Kidney (tissue), 13 donors: ENCODE measurements at regions not wholly inside any gene's neighbourhood (a gene's known extent, or its start where the extent isn't known, plus 50 kb on each side); places are given as distances from the start of the nearest gene placed in this dataset.

Experiments
- DNase-seq, 5 donors: peaks; one replicate each; pipeline ENCODE4 v3.0.0-alpha.2; 2013 to 2020
- FAIRE-seq: peaks from 2 replicates; lab custom pipeline; 2012; peaks lifted over from hg19 to GRCh38; lab: Jason Lieb, UNC
- H3K27ac ChIP-seq, 2 donors: one replicate each; pipeline ENCODE4 v1.7.0; 2013; ENCODE audit warnings: low read depth in 2 of 2, low read length in 2 of 2, inconsistent platforms in 1 of 2
- H3K27me3 ChIP-seq: one replicate; pipeline ENCODE4 v1.7.1; 2013; ENCODE audit warnings: low read length, inconsistent platforms; ENCODE audit not compliant: control insufficient read depth, insufficient read depth
- H3K36me3 ChIP-seq, 3 donors: one replicate each; pipeline versions ENCODE4 v1.7.0 to v1.7.1; 2013; ENCODE audit warnings: low read length in 3 of 3, control low read depth in 1 of 3, inconsistent platforms in 1 of 3; ENCODE audit not compliant: insufficient read depth in 3 of 3, control insufficient read depth in 2 of 3
- H3K4me1 ChIP-seq, 3 donors: one replicate each; pipeline versions ENCODE4 v1.7.0 to v1.7.1; 2013; ENCODE audit warnings: low read length in 3 of 3, inconsistent platforms in 1 of 3, low read depth in 1 of 3; ENCODE audit not compliant: control insufficient read depth in 2 of 3, insufficient read depth in 2 of 3
- H3K4me3 ChIP-seq, 3 donors: one replicate each; pipeline versions ENCODE4 v1.7.0 to v1.8.1; 2013; ENCODE audit warnings: low read length in 3 of 3, control low read depth in 1 of 3, inconsistent platforms in 1 of 3
- H3K9ac ChIP-seq, 3 donors: one replicate each; pipeline versions ENCODE4 v1.7.0 to v1.7.1; 2013; ENCODE audit warnings: low read length in 3 of 3, control low read depth in 1 of 3, inconsistent platforms in 1 of 3
- H3K9me3 ChIP-seq, 3 donors: one replicate each; pipeline versions ENCODE4 v1.7.0 to v1.7.1; 2013; ENCODE audit warnings: low read length in 3 of 3, control low read depth in 1 of 3, inconsistent platforms in 1 of 3; ENCODE audit not compliant: control insufficient read depth in 2 of 3, insufficient read depth in 1 of 3
- CTCF ChIP-seq: IDR thresholded peaks from 3 replicates; pipeline ENCODE4 v1.5.1; 2012; ENCODE audit warnings: mild to moderate bottlenecking, moderate library complexity, borderline replicate concordance; ENCODE audit not compliant: insufficient read depth; ENCODE audit errors: extremely low read depth
- intact Hi-C: fragments of 100-400 bp; cut with DNase I; formaldehyde crosslinking; loops from one replicate; pipeline ENCODE4 v1.11.1; 2022
- donor health status: control.
- donor health status: control.
- donor health status: control.
- donor health status: control.
- donor health status: control.
- donor health status: DM: yes; HTN: yes; CAD: no.
- donor health status: Normal renal cell carcinoma (clear cell type).

- H3K9ac ChIP-seq = no peak overlapping the region
- H3K36me3 ChIP-seq = no peaks in the 10 kb centered on the region
- no peak overlapping the region for H3K27ac ChIP-seq
- intact Hi-C loops = no loop called here
- H3K4me1 ChIP-seq = no peaks in the 10 kb centered on the region
- H3K4me3 ChIP-seq = no peak overlapping the region
- FAIRE-seq (no peak), DNase-seq (peak in 1 of 5 donors; percentile 25)
- peaks cover 0 to 4% (median 0%) of the 10 kb centered on the region in 3 donors for H3K9me3 ChIP-seq
- H3K27me3 ChIP-seq = no peaks in the 10 kb centered on the region
- TF ChIP-seq CTCF = no peak
Measured at GRCh38 chr6:133115946-133116345, 125.2 kb upstream of the EYA4 start.

GRCh38 chr6:133128191-133128590 lies 113.0 kb upstream of the EYA4 start:
- no peaks in the 10 kb centered on the region for H3K4me1 ChIP-seq
- no peak overlapping the region for H3K27ac ChIP-seq
- intact Hi-C loops = no loop called here

GRCh38 chr6:133129556-133129955 lies 111.6 kb upstream of the EYA4 start:
- H3K4me3 ChIP-seq = no peak overlapping the region
- no peak for DNase-seq
- H3K27ac ChIP-seq = no peak overlapping the region
- H3K9ac ChIP-seq = no peak overlapping the region
- no peak for TF ChIP-seq CTCF
- H3K9me3 ChIP-seq = no peaks in the 10 kb centered on the region
- no peak for FAIRE-seq
- no peaks in the 10 kb centered on the region for H3K27me3 ChIP-seq
- no peaks in the 10 kb centered on the region for H3K36me3 ChIP-seq
- H3K4me1 ChIP-seq = no peaks in the 10 kb centered on the region
- intact Hi-C loops = no loop called here

More at GRCh38 chr6:133128191-133128590, 113.0 kb upstream of the EYA4 start:
- FAIRE-seq (no peak), DNase-seq (no peak)
- Histone ChIP-seq H3K9me3 (no peaks in the 10 kb centered on the region), H3K9ac (no peak overlapping the region), H3K4me3 (no peak overlapping the region), H3K36me3 (no peaks in the 10 kb centered on the region), H3K27me3 (no peaks in the 10 kb centered on the region)
- no peak for TF ChIP-seq CTCF

GRCh38 chr6:133130863-133131262 lies 110.3 kb upstream of the EYA4 start:
- TF ChIP-seq CTCF = no peak
- peak in 1 of 5 donors; percentile 86 for DNase-seq
- no peaks in the 10 kb centered on the region for H3K36me3 ChIP-seq
- H3K9ac ChIP-seq = no peak overlapping the region
- FAIRE-seq = no peak
- H3K27ac ChIP-seq = no peak overlapping the region
- H3K27me3 ChIP-seq = no peaks in the 10 kb centered on the region
- no peak overlapping the region for H3K4me3 ChIP-seq
- intact Hi-C loops = no loop called here
- H3K4me1 ChIP-seq = no peaks in the 10 kb centered on the region
- H3K9me3 ChIP-seq = no peaks in the 10 kb centered on the region
